Right hindlimb (tissue), 1 donor: ENCODE measurements at regions not wholly inside any gene's neighbourhood (a gene's known extent, or its start where the extent isn't known, plus 50 kb on each side); places are given as distances from the start of the nearest gene placed in this dataset.
"Not testable (repeated sequence)": the region's sequence is repeated elsewhere in the genome, so short reads cannot be mapped to it uniquely, and the experiment has no call there.

Source experiments
- DNase-seq: peaks from one replicate; pipeline ENCODE4 v3.0.0-alpha.2; 2018

DNA sequence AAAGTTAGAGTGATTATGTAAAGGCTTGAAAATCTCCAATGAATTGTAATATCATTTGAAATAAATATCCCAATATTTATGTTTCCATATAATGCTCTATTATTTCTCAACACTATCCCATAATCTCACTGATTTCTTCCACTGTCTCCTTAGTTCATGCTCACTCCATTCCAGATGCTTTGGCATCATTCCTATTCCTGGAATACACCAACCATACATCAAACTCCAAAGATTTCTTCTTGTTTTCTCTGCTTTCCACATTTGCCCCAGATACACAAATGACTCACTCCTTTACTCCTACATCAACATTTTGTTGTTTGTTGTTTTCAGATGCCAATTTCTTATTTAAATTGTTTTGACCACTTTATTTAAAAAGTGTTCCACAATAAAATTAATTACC lies 1390.8 kb downstream of the ZPLD1 start:
- no peak for DNase-seq

DNA sequence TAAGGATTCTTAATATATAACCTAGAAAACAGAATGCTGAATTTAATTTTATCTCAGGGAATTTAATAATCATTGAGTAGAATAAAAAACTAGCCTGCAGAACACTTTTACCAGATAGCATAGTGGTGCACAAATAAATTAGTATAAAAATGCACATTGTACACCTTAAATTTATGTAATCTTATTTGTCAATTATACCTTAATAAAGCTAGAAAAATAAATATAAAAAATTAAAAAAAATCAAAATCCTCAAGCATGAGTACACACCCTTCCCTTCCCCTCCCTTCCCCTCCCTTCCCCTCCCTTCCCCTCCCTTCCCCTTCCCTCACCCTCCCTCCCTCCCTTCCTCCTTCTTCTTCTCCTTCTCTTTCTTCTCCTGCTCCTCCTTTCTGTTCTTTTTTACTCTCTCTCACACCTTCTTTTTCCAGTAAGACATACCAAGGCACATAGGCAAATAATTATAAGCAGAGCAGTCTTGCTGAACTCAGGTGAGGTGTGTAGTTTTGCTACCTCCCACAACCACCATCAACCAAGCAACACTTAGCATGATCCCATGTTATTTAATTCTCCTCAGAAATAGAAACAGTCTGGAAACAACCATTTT lies 1395.0 kb downstream of the ZPLD1 start:
- DNase-seq: no peak

DNA sequence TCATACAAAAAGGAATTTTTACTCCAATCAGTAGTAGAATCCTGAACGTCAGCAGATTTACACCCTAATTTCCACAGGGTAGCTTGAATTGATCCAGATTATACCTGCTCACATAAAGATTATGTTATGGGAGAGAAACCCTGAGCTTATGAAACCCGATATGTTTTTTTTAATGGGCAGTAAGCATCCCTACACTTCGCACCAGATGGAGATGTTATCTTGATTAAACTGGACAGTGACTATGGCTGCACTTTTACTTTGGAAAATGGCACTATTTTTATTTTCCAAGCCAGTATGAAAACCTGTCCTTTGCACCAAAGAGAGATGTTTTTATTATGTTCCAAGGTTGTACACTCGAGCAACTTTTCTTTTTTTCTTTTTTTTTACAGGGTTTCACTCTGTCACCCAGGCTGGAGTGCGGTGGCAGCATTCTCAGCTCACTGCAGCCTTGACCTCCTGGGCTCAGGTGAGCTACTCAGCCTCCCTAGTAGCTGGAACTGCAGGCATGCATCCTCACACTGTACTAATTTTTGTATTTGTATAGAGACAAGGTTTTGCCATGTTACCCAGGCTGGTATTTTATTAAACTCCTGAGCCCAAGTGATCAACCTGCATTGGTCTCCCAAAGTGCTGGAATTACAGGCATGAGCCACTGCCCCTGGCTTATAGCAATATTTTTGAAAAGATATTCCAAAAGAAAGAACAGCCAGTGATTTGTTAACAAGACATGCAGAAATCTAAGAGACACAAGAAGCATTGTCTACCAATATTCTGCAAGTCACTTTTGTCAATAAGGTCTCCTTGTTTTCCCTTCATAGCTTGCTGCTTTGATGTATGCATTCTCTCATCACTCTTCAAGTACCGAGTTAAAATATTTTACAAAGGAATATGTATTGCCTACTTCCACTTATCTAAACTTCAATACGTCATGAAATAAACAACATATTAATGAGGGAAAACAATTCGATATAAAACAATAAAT lies 1412.6 kb downstream of the ZPLD1 start:
- DNase-seq: no peak

DNA sequence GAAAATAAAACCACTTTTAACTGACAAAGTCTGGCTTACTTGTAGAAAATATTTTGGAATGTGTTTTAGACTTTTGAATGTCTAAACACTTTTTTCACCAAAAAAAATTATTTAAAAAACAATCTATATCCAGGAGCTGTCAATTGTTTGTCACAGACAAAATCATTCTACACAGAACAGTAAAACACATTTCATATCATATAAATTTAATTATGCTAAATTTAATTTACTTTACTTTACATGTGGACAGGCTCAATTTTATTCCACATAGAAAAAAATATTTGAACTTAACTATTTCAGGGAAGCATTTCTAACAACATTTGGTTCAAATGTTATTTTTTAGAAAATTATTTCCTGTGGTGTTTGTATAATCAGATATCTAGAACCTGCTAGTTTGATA lies 1417.0 kb downstream of the ZPLD1 start:
- DNase-seq: no peak

DNA sequence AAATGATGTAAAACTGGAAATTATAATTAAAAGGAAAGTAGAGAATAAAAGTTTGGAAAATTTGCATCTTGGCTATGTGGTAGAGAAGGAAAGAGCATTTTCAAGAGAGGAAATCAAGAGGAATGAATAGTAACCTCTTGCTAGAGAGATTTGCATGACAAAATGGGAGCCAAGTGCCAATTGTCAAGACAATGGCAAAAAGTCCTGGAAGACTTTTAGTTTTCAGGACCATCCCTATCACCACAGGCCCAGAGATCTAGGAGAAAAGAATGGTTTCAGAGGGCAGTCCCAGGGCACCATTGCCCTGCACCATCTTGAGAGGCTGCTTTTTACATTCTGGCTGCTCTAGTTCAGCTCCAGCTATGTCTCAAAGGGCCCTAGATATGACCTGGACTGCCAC lies 1427.6 kb downstream of the ZPLD1 start:
- DNase-seq: no peak

DNA sequence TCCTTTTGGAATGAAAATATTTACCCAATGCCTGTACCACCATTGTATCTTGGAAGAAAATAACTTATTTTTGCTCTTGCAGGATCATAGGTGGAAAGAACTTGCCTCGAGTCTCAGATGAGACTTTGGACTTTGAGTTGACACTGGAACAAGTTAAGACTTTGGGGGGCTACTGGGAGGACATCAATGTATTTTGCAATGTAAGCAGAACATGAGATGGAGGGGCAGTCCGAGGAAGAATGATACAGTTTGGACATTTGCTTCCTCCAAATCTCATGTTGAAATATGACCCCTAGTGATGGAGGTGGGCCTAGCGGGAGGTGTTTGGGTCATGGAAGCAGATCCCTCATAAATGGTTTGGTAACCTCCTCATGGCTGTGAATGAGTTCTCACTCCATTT lies 1428.6 kb downstream of the ZPLD1 start:
- no peak for DNase-seq

DNA sequence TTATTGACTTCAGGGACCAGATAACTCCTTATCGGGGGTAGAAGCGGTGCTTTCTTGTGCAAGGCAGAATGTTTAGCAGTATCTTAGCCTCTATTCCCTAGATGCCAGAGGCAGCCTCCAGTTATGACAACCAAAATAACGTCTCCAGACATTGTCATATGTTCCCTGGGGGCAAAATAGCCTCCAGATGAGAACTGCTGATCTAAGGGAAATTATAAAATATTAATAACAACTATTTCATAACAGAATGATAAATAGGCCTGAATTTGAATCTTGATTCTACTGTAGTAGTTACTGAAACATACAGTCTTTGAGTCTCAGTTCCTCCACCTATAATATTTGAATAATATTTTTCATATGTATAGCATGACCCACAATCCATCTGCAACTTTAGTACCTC lies 1431.3 kb downstream of the ZPLD1 start:
- no peak for DNase-seq

DNA sequence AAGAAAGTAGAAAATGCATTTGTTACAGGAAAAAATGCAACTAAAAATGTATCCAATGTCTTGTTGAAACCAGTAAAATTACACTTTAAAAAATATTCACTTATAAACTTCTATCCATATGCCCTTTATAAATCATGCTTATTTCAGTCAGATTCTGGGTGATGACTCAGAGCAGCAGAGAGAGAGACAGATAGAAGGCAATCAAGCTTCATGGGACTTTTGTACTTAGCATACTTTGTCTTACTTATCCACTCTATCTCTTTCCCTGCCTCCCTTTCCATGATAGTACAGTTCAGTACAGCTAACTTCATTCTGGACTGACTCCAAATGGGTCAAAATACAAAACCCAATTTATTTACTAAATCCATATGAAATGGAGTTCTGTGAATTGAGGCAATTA lies 1438.2 kb downstream of the ZPLD1 start:
- no peak for DNase-seq

DNA sequence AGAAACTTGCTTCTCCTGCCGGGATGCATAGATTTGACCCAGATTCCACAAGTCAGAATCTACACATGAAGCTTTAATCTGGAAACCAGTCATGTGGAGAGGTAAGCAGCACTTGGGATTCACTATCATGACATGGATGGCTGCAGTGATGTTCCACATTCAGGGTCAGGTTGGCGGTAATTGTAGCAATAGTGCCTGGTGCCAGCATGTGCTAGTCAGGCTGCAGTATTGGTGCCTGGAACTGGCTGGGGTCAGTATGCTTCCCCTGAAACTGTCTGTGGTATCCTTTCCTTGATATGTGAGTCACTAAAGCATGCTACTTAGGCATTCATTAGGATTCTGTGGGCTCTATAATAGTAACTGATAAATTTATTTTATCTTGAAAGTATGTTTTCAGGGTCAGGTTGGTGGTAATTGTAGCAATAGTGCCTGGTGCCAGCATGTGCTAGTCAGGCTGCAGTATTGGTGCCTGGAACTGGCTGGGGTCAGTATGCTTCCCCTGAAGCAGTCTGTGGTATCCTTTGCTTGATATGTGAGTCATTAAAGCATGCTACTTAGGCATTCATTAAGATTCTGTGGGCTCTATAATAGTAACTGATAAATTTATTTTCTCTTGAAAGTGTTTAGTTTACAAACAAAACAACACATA lies 1439.2 kb downstream of the ZPLD1 start:
- DNase-seq: no peak

DNA sequence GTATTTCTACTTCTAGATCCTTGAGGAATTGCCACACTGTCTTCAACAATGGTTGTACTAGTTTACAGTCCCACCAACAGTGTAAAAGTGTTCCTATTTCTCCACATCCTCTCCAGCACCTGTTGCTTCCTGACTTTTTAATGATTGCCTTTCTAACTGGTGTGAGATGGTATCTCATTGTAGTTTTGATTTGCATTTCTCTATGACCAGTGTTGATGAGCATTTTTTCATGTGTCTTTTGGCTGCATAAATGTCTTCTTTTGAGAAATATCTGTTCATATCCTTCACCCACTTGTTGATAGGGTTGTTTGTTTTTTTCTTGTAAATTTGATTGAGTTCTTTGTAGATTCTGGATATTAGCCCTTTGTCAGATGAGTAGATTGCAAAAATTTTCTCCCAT lies 1447.0 kb downstream of the ZPLD1 start:
- not testable (repeated sequence) for DNase-seq

DNA sequence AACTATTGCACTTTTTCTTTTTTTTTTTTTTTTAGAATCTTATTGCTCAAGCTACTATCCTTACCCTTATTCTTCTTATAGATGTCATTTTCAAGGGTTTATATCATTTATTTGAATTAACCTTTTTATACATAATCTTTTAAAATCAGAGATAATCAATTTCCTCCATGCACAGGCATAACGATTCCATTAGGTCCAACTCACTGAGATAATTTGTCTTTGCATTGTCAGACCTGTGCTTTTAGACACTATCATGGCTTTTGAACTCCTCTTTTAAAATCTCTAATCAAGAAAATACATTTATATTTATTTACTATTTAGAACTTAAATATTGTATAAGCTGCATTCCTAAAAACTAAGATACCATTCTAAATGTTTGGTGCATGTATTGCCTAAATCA lies 1454.9 kb downstream of the ZPLD1 start:
- DNase-seq: no peak

DNA sequence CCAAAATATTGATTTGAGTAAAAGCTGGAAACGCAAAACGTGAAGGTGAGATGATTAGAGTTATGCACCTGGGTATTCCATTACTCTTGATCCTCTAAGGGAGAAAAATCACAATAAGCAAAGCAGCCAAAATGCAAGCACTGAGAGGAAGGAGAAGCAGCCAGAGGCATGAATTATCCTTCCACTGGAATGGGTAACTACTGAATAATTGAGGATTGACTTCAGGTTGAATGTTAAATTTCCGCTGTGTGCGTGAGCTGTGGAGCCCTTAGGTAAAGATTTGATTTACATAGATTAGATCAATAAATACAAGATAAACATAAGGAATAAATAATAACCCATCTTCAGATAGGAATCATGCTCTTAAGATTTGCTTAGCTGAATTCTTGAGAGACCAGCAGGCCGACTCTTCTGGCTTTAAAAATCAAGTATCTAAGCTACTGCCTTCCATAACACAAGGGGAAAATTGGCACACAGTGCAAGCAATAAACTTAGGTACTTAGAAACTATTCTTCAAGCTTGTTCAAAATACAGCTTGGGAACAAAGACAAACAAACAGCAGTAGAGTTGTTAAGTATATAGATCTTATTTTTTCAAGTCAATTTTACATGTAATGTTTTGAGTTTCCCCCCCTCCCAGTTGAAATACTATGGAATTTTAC lies 1459.5 kb downstream of the ZPLD1 start:
- no peak for DNase-seq

DNA sequence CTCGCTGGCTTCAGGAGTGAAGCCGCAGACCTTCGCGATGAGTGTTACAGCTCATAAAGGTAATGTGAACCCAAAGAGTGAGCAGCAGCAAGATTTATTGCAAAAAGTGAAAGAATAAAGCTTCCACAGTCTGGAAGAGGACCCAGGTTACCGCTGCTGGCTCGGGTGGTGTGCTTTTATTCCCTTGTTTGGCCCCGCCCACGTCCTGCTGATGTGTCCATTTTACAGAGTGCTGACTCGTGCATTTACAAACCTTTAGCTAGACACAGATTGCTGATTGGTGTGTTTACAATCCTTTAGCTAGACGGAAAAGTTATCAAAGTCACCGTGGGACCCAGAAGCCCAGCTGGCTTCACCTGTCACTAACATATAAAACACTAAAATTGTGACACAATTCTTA lies 1464.5 kb downstream of the ZPLD1 start:
- no peak for DNase-seq

DNA sequence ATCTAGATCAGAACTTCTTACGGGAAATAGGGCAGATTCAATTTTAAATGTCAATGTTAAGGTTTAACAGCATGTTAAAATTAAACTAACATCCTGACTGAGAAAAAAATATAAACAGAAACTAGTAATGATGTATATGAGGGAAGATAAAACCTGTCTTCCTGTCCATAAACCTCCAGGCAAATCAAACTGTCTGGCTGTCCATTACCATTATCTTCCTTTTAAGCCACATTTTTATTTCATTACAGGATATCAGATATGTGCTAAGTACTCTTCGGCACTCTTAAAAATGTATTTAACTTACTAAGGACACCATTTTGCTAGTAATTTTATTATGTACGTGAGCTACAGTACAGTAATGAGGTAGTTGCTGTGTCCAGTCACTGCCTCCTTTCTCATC lies 1461.7 kb upstream of the ALCAM start:
- no peak for DNase-seq

DNA sequence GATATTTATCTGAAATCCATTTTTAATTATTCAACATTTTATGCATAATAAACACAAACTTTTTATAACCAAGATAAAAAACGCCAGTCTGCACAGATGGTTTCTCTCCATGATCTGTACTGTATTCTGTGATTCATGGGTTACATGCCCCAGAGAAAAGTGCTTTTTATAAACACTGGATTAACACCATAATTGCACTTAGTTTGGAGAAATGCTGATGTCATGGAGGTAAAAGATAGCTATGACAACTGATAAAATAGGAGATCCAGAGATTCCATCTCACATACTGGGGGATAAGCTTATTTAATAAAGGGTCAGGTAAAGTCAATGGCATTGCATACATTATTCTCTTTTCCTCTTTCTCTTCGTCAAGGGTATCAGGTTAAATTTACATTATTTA lies 1460.4 kb upstream of the ALCAM start:
- no peak for DNase-seq

DNA sequence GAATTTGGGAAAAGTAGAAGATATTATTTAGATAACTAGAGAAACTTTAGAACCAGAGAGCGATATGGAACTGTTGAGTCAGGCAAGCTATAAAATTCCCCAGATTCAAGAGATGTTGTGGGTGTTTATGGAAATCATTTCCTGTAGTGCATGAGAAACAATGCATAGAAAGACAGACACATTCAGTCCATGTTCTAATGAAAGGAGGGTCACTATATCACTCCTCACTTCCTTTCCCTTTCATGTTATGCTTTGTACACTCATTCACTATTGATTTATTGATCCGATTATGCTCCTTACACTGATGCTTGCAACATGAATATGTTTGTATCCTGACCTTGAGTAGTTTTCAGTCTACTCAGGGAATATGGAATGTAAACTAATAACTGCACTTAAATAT lies 1459.9 kb upstream of the ALCAM start:
- no peak for DNase-seq

DNA sequence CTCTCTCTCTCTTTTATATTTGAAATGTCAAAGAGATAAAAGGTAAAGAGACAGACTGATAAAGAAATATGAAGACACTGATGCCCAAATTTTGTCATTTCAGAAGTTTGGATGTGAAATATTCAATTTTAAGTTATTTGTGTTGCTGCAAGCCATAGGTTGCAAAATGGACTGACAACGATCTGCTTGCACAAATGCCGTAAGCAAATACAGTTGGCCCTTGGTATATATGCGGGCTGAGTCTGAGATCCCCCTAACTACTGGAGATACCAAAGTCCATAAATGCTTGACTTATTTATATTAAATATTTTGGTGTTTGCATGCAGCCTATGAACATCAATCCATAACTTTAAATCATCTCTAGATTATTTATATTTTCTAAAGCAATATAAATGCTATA lies 1459.1 kb upstream of the ALCAM start:
- DNase-seq: no peak

DNA sequence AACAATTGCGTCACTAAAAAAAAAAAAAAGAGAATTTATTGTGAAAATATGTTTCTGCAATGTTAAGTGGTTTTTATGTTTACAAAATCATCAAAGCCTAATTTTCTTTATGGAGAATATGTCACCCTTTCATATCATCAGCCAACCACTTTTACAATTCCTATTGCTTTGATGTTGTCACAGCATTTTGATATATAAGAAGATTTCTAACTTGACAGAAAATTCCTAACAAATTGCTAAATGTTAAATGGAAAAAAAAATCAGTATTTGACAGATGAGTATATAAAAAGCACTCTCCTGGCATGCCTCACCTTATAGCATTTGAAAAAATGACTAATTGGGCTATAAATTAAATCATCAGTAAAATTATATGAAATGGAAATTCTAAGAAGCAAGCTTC lies 1457.3 kb upstream of the ALCAM start:
- DNase-seq: no peak

DNA sequence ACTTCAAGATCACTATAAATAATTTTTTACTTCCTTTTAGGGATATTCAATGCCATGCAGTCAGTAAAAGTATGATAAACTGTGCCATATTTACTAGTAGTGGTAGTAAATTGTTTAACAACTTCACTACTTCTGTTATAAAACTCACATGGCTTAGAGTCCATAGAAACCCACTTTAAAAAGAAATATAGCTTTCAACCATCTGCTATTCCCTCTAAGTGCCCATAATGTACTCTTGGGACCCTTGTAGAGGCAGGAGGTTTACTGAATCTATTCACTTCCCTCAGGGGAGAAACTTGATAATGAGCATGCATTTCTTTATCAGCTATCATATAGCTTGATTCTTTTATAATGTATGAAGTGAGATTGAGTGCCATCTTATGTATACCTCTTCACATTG lies 1448.4 kb upstream of the ALCAM start:
- DNase-seq: no peak

DNA sequence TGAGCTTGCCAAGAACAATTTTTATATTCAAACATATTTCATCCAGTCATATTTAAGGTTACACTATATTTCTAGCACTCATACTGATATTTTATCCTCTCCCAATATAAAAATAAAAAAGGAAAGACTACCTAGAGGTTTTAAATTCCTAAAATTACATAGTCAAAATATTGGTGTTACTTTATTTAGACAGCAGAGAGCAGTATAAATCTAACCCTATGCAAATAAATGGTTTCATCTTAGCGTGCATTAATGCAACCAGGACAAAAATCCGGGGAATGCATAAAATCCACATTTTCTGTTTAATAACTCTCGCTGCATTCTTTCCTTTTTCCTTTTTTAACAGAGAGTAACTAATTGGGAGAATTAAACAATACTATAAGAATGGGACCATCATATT lies 1447.4 kb upstream of the ALCAM start:
- no peak for DNase-seq

DNA sequence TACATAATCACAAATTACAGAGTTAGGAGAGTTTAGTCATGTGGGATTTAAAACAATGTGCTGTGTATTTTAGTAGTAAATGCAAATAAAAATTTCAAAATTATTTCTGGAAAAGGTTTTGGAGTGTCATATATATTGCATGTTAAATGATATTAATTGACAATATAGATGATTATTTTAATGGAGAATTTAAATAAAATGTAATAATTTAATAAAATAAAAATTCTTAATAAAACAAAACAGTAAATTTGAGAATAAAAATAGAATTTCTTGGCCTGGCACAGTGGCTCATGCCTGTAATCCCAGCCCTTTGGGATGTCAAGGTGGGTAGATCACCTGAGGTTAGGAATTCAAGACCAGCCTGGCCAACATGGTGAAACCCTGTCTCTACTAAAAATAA lies 1442.8 kb upstream of the ALCAM start:
- no peak for DNase-seq

DNA sequence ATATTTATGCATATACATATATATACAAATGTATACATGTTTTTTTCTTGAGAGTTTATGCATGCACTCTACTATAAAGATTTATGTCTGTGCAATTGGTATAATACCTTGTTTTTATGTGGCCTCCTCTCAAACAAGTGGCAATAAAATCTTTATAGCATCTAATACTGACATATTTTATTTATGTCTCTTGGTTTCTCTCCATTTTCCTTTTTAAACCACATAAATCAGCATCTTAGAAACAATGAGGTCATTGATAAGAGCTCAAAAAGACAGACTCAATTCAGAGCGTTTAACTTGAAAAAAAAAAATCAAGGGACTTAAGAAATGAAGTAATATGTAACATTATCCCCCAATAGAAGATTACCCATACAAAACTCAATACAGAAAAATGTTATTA lies 1442.2 kb upstream of the ALCAM start:
- DNase-seq: no peak

DNA sequence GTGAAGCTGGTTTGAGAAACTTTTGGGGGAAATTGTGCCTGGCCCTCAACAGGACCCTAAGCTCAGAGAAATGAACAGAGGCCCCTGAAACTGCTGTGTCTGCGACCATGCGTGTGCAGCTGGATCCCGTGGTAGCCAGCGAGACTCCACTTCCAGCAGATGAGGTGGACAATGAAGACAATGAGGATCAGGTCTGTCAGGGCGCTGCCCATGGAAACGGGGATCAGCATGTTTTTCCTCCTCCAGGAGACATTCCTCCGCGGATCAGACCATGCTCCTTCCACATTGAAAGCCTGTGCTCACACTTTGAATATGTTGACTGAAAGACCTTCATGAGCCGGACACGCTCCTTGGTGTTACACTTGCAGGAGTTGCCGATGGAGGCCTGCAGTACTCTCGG lies 1439.8 kb upstream of the ALCAM start:
- no peak for DNase-seq

DNA sequence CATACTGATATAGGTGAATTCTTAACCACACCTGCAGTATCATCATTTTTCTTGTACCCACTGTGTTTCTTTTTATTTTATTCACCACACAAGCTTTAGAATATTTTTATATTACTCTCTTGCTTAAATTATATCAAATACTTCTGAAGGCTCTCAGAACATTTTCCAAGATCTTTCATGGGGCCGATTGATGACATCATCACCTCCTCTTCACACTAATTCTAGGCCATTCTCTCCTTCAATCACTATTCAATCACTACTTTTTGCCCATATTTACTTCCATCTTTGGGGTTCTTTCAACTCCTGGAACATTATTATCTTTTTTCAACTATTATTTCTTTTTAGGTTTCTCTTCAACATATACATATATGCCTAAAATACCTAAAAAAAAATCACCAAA lies 1438.8 kb upstream of the ALCAM start:
- DNase-seq: no peak
